Esophagus squamous epithelium (tissue), 4 donors: ENCODE measurements at regions not wholly inside any gene's neighbourhood (a gene's known extent, or its start where the extent isn't known, plus 50 kb on each side); places are given as distances from the start of the nearest gene placed in this dataset.

Source experiments
- CTCF ChIP-seq, 6 experiments: fragments of 450-650 bp in 4 of 6; fragments of 200-600 bp in 2 of 6; sonication (generic) in 2 of 6; IDR thresholded peaks; one replicate each; pipeline ENCODE4 v1.5.1; 2016 to 2019; ENCODE audit warnings: antibody characterized with exemption in 6 of 6, mild to moderate bottlenecking in 4 of 6, moderate library complexity in 4 of 6
- POLR2A ChIP-seq, 4 donors: fragments of 450-650 bp; IDR thresholded peaks; one replicate each; pipeline ENCODE4 v1.6.1; 2017; ENCODE audit warnings: antibody characterized with exemption in 4 of 4, mild to moderate bottlenecking in 4 of 4, moderate library complexity in 3 of 4

GRCh38 chr5:164679461-164679860 is 1174.0 kb downstream of the MAT2B start:
- no peak for TF ChIP-seq CTCF (IDR thresholded peaks at IDR 0.05)
- no peak for TF ChIP-seq POLR2A (IDR thresholded peaks at IDR 0.05)
